ENCODE measurements at regions not wholly inside any gene's neighbourhood (a gene's known extent, or its start where the extent isn't known, plus 50 kb on each side); places are given as distances from the start of the nearest gene placed in this dataset.

DNA sequence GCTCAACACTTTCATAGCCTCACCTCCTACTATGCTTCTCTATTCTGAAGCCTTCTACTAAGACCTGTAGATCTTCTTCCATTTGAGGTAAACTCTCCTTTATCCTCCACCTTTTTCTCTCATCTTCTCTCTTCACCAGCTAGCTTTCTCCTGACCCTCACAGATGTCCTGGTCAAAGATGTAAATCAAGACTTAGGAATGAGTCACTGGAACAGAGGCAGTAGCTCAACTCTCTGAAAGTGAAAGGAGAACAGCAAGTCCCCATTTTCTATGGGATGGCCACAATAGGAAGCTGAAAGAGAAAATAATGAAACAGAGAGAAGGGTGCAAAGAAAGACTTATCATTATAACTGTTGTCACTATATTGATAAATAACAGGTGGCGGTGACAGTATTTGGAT lies 86.1 kb upstream of the DOCK9 start:
- H3K4me3 ChIP-seq (ENCODE audit: low read length), result no peak overlapping the region

DNA sequence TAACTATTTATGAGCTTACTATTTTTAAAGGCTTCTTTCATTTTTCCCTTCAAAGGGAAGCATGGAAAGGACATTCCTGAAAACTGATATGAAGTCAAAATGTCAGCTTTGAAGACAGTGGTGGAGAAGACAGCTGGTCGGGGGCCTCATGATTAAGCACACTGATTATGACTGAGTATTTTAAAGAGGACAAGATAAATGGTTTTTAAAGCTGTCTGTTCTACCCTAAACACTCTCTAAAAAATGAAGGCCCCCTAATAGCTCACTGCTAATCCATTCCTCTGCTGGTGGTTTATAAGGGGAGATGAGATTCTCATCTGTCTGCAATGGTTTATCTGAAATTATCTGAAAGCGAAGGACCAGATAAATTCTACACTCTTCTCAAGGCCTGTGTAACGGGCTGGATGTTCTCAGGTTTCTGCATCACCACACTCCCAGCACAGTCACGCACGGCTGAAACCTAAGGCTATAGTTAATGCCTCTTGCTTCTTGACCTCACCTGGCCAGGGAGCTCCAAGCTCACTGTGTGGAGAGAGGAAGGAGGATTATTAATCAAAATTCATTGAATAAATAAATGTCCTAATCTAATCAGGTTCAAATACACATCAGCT lies 86.9 kb upstream of the DOCK9 start:
- H3K36me3 ChIP-seq (ENCODE audit: control insufficient read depth, insufficient read depth, low read length), result no peaks in the 10 kb centered on the region
- no peaks in the 10 kb centered on the region for H3K27me3 ChIP-seq (ENCODE audit: control insufficient read depth, insufficient read depth, low read length)
- 83% methylated on average over 1 of the region's 5 CpGs for WGBS (ENCODE audit: insufficient coverage, low lambda C conversion rate)
- H3K9me3 ChIP-seq (ENCODE audit: control insufficient read depth, low read depth, low read length), result no peaks in the 10 kb centered on the region
- H3K4me3 ChIP-seq (ENCODE audit: low read length), result no peak overlapping the region
- no peaks in the 10 kb centered on the region for H3K4me1 ChIP-seq (ENCODE audit: control insufficient read depth, insufficient read depth, low read length)
- DNase-seq, result no peak
- H3K27ac ChIP-seq (ENCODE audit: low read length), result no peak overlapping the region

More for the DNA sequence above, 86.1 kb upstream of the DOCK9 start:
- H3K4me1 ChIP-seq (ENCODE audit: control insufficient read depth, insufficient read depth, low read length), result no peaks in the 10 kb centered on the region
- H3K9me3 ChIP-seq (ENCODE audit: control insufficient read depth, low read depth, low read length), result no peaks in the 10 kb centered on the region
- no peaks in the 10 kb centered on the region for H3K27me3 ChIP-seq (ENCODE audit: control insufficient read depth, insufficient read depth, low read length)
- 100% methylated on average over 1 of the region's 1 CpG for WGBS (ENCODE audit: insufficient coverage, low lambda C conversion rate)
- no peak overlapping the region for H3K27ac ChIP-seq (ENCODE audit: low read length)
- no peak for DNase-seq
- no peaks in the 10 kb centered on the region for H3K36me3 ChIP-seq (ENCODE audit: control insufficient read depth, insufficient read depth, low read length)

DNA sequence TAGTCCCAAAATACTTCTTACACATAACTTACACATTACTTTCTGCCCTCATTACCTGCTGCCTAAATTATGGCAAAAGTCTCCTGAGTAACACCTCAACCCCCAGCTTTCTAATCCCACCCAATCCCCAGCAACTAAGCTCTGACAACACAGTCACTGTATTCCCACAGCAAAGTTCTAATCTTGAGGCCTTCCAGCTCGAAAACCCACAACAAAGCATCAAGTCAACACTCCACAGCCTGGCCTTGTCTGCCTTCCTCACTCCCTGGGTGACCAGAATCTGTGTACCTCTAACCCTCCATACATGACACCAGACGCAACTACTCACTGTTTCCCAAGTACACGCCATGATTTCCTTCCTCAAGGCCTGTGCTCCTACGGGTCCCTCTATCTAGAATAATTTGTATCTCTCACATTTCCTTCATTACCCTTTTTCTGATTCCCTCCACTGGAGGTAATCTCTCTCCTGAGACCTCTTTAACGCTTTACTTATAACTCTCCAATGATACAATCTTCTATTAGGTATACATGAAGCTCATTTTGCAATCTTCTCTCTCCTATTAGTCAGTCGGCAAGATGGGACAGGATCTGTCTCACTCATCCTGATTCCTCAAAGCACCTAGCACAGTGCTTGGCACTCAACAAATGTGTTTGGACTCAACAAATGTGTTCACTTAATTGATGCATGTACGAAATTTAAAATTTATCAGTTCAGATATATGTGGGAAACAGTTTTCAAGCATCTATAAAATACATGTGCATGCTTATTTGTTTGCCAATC lies 87.6 kb upstream of the DOCK9 start:
- Histone ChIP-seq H3K27ac (ENCODE audit: low read length) (no peak overlapping the region), H3K27me3 (ENCODE audit: control insufficient read depth, insufficient read depth, low read length) (no peaks in the 10 kb centered on the region), H3K4me1 (ENCODE audit: control insufficient read depth, insufficient read depth, low read length) (no peaks in the 10 kb centered on the region), H3K4me3 (ENCODE audit: low read length) (no peak overlapping the region), H3K9me3 (ENCODE audit: control insufficient read depth, low read depth, low read length) (no peaks in the 10 kb centered on the region), H3K36me3 (ENCODE audit: control insufficient read depth, insufficient read depth, low read length) (no peaks in the 10 kb centered on the region)
- WGBS (ENCODE audit: insufficient coverage, low lambda C conversion rate), result 89% methylated on average over 4 of the region's 7 CpGs
- no peak for DNase-seq

DNA sequence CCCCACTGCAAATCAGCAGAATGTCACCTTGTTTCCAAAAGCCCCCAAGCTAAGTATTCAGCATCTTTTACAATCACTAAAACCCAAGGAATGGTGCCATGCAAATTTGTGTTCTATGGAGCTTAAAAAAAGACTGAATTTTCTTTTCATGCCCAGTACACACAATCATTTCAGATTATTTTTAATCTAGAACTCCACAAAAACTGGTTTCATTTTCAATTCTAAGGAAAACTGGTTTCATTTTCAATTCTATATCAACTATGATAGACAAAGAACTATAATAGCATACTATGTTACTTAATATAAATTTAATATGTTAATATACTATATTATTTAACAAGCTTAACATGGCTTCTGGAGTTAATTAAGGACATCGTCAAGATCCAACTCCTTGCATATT lies 88.4 kb upstream of the DOCK9 start:
- Histone ChIP-seq H3K36me3 (ENCODE audit: control insufficient read depth, insufficient read depth, low read length) (no peaks in the 10 kb centered on the region), H3K27ac (ENCODE audit: low read length) (no peak overlapping the region), H3K9me3 (ENCODE audit: control insufficient read depth, low read depth, low read length) (no peaks in the 10 kb centered on the region), H3K27me3 (ENCODE audit: control insufficient read depth, insufficient read depth, low read length) (no peaks in the 10 kb centered on the region), H3K4me1 (ENCODE audit: control insufficient read depth, insufficient read depth, low read length) (no peaks in the 10 kb centered on the region), H3K4me3 (ENCODE audit: low read length) (no peak overlapping the region)
- DNase-seq, result no peak
- WGBS (ENCODE audit: insufficient coverage, low lambda C conversion rate), result 100% methylated on average over 1 of the region's 1 CpG

DNA sequence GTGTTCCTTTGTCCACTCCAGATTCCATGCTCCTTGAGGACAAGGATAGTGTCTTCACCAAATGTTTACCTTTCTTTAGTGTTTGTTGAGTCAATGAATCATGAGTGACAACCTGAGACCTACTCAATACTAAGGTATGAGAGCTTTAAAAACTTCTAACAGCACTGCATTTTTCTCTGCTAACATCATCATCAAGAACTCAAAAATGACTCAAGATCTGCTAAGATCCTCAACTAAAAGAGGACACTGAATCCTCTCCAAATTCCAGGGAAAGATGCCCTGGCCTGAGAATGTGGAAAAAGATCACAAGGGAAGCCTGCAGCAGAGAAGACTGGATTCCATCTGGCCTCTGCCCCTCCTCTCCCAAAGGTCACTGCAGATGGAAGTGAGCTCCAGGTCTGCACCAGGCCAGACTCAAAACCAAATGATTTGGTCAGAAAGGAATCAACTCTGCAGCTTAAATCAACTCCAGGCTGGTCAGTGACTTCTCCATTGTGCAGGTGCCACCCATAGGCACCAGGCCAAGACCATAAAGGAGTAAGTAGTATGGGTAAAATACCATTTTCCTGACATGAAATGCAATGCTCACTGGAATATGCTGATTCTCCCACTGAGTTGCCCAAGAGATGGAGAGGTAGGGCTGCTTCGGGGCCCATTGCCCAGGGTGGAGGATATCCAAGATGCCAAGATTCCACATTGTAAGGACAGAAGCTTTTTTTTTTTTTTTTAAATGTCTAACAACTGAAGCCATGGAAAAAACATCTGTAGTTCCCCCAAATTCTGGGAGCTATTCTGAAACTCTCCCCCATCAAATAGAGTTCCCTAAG lies 89.5 kb upstream of the DOCK9 start:
- H3K27ac ChIP-seq (ENCODE audit: low read length), result no peak overlapping the region
- DNase-seq, result no peak
- WGBS (ENCODE audit: insufficient coverage, low lambda C conversion rate), result no CpG with 5 or more reads among the region's 1 CpG

DNA sequence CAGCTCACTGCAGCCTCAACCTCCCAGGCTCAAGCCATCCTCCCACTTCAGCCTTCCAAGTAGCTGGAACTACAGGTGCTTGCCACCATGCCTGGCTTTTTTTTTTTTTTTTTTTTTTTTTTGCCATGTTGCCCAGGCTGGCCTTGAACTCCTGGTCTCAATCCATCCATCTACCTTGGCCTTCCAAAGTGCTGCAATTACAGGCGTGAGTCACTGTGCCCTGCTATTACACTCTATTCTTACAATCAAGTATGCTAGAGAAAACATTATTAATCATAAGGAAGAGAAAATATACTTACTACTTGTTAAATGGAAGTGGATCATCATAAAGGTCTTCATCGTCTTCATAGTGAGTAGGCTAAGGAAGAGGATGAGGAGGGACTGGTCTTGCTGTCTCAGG lies 93.3 kb upstream of the DOCK9 start:
- H3K4me3 ChIP-seq (ENCODE audit: low read length), result no peak overlapping the region
- WGBS (ENCODE audit: insufficient coverage, low lambda C conversion rate), result 100% methylated on average over 1 of the region's 2 CpGs
- H3K27me3 ChIP-seq (ENCODE audit: control insufficient read depth, insufficient read depth, low read length), result no peaks in the 10 kb centered on the region
- peaks cover 6% of the 10 kb centered on the region for H3K9me3 ChIP-seq (ENCODE audit: control insufficient read depth, low read depth, low read length)
- no peak for DNase-seq
- no peaks in the 10 kb centered on the region for H3K36me3 ChIP-seq (ENCODE audit: control insufficient read depth, insufficient read depth, low read length)
- no peaks in the 10 kb centered on the region for H3K4me1 ChIP-seq (ENCODE audit: control insufficient read depth, insufficient read depth, low read length)
- no peak overlapping the region for H3K27ac ChIP-seq (ENCODE audit: low read length)

More for the DNA sequence above, 89.5 kb upstream of the DOCK9 start:
- H3K4me1 ChIP-seq (ENCODE audit: control insufficient read depth, insufficient read depth, low read length), result no peaks in the 10 kb centered on the region
- no peaks in the 10 kb centered on the region for H3K27me3 ChIP-seq (ENCODE audit: control insufficient read depth, insufficient read depth, low read length)
- no peaks in the 10 kb centered on the region for H3K9me3 ChIP-seq (ENCODE audit: control insufficient read depth, low read depth, low read length)
- no peaks in the 10 kb centered on the region for H3K36me3 ChIP-seq (ENCODE audit: control insufficient read depth, insufficient read depth, low read length)
- H3K4me3 ChIP-seq (ENCODE audit: low read length), result no peak overlapping the region

DNA sequence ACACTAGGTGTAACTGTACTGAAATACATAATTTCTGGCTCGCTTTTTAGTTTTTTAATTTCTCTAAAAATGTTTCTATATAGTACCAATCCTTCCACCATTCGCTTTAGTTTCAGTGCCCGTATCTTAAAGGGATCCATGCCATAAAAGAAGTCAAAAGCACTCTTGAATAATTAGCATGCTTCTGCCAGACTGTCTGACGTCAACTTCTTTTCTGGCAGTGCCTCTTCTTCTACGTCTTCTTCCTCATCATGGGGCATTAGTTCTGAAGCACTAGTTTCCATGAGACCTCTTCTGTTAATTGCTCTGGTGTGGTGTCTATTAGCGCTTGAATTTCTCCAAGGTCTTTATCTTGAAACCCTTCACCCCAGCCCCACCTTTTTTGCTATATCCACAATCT lies 93.8 kb upstream of the DOCK9 start:
- Histone ChIP-seq H3K36me3 (ENCODE audit: control insufficient read depth, insufficient read depth, low read length) (no peaks in the 10 kb centered on the region), H3K4me3 (ENCODE audit: low read length) (no peak overlapping the region), H3K4me1 (ENCODE audit: control insufficient read depth, insufficient read depth, low read length) (no peaks in the 10 kb centered on the region), H3K27me3 (ENCODE audit: control insufficient read depth, insufficient read depth, low read length) (no peaks in the 10 kb centered on the region), H3K27ac (ENCODE audit: low read length) (no peak overlapping the region), H3K9me3 (ENCODE audit: control insufficient read depth, low read depth, low read length) (peaks cover 6% of the 10 kb centered on the region)
- WGBS (ENCODE audit: insufficient coverage, low lambda C conversion rate), result 80% methylated on average over 1 of the region's 6 CpGs
- DNase-seq, result no peak

DNA sequence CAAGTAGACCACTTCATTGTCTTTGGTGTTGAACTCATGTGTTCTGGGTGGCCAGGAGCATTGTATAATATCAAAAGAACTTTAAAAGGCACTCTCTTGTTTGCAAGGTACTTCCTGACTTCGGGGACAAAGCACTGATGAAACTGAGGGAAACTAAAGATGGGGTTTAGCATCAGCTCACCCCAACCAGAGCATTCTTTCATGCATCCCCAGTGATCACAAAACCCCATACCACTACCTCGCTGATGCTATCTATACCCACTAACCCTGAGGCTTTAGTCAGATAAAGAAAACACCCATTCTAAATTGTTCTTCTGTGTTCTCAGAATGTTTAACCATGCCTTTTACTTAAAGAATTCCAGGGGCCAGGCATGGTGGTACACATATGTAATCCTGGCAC lies 94.5 kb upstream of the DOCK9 start:
- H3K4me3 ChIP-seq (ENCODE audit: low read length), result no peak overlapping the region
- H3K4me1 ChIP-seq (ENCODE audit: control insufficient read depth, insufficient read depth, low read length), result no peaks in the 10 kb centered on the region
- H3K36me3 ChIP-seq (ENCODE audit: control insufficient read depth, insufficient read depth, low read length), result no peaks in the 10 kb centered on the region
- H3K27ac ChIP-seq (ENCODE audit: low read length), result no peak overlapping the region
- H3K9me3 ChIP-seq (ENCODE audit: control insufficient read depth, low read depth, low read length), result peaks cover 6% of the 10 kb centered on the region
- no CpG with 5 or more reads among the region's 2 CpGs for WGBS (ENCODE audit: insufficient coverage, low lambda C conversion rate)
- no peak for DNase-seq
- no peaks in the 10 kb centered on the region for H3K27me3 ChIP-seq (ENCODE audit: control insufficient read depth, insufficient read depth, low read length)

DNA sequence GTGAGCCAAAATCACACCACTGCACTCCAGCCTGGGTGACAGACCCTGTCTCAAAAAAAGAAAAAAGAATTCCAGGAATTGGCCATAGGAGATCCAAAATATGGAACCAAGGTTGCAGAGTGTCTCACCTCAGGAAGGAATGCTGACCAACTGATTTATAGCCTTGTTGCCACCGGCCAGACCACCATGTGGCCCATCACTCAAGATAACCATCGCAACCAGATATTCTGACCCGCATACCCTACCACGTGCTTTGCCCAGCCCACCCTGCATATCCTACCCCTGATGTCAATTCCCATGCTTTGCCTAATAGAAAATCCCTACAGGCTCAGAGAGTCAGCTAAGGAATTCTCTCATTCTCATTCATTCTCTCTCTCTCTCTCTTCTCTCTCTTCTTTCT lies 95.1 kb upstream of the DOCK9 start:
- Histone ChIP-seq H3K4me1 (ENCODE audit: control insufficient read depth, insufficient read depth, low read length) (no peaks in the 10 kb centered on the region), H3K27me3 (ENCODE audit: control insufficient read depth, insufficient read depth, low read length) (no peaks in the 10 kb centered on the region), H3K27ac (ENCODE audit: low read length) (no peak overlapping the region), H3K9me3 (ENCODE audit: control insufficient read depth, low read depth, low read length) (peaks cover 6% of the 10 kb centered on the region), H3K4me3 (ENCODE audit: low read length) (no peak overlapping the region), H3K36me3 (ENCODE audit: control insufficient read depth, insufficient read depth, low read length) (no peaks in the 10 kb centered on the region)
- no peak for DNase-seq
- WGBS (ENCODE audit: insufficient coverage, low lambda C conversion rate), result no CpG with 5 or more reads among the region's 4 CpGs

DNA sequence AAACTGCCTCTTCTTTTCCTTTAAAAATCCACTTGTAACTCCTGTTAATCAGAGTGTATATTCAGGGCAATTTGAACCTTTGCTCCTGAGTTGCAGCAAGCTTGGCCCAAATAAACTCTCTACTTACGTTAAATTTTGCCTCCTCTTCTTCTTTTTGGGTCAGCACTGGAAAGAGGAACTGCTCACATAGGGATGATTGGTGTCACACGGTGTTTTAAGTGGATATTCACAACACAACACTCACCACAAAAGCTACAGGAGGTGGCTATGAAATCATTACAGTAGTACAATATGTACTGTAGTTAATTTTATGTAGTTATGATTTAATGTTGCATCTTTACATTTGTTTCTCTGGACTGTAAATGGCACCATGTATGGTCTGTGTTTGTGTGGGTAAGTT lies 96.8 kb upstream of the DOCK9 start:
- Histone ChIP-seq H3K9me3 (ENCODE audit: control insufficient read depth, low read depth, low read length) (peaks cover 6% of the 10 kb centered on the region), H3K27ac (ENCODE audit: low read length) (no peak overlapping the region), H3K4me1 (ENCODE audit: control insufficient read depth, insufficient read depth, low read length) (no peaks in the 10 kb centered on the region), H3K36me3 (ENCODE audit: control insufficient read depth, insufficient read depth, low read length) (no peaks in the 10 kb centered on the region), H3K4me3 (ENCODE audit: low read length) (no peak overlapping the region), H3K27me3 (ENCODE audit: control insufficient read depth, insufficient read depth, low read length) (peaks cover 4% of the 10 kb centered on the region)
- no peak for DNase-seq
- WGBS (ENCODE audit: insufficient coverage, low lambda C conversion rate), result no CpG with 5 or more reads among the region's 2 CpGs
